NCI-H2029 treated with DMSO at 0.1 percent for 48 hours (cell line): ENCODE measurements at regions not wholly inside any gene's neighbourhood (a gene's known extent, or its start where the extent isn't known, plus 50 kb on each side); places are given as distances from the start of the nearest gene placed in this dataset.
"Not testable (repeated sequence)": the region's sequence is repeated elsewhere in the genome, so short reads cannot be mapped to it uniquely, and the experiment has no call there.

ENCODE experiments used
- DNase-seq: peaks from one replicate; lab custom pipeline; 2025; lab: John Stamatoyannopoulos, UW

DNA sequence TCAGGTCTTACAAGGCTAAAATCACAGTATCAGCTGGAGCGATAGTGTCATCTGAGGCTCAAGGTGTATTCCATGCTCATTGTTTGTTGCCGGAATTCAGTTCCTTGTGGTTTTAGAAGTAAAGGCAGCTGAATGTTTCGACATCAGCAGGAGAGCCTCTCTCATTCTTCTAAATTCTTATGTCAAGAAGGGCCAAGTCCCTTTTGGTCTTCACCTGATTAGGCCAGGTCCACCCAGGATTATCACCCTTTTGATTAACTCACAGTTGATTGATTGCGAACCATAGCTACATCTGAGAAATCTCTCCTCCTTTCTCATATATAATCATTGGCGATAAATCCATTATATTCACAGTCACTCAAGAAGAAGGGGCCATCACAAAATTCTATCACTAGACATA, 806.7 kb upstream of the PRMT6 start:
- no peak for DNase-seq

DNA sequence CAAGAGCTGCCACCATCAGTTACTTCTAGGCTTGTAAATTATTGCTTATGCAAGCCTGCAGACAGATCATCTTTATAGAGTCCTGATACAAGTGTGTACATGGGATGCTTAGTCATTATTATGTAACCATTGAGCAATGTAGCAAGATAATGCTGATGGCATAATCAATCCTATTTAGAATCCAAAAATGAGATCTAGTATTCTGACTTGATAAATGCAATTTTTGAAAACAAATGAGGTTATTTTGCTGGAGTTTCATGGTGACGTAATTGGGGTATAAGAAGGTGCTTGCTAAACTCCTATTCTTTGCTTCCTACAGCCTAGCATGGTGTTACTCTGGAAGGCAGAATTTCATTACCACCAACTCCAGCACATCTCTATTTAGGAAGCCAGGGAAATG, 801.7 kb upstream of the PRMT6 start:
- no peak for DNase-seq

DNA sequence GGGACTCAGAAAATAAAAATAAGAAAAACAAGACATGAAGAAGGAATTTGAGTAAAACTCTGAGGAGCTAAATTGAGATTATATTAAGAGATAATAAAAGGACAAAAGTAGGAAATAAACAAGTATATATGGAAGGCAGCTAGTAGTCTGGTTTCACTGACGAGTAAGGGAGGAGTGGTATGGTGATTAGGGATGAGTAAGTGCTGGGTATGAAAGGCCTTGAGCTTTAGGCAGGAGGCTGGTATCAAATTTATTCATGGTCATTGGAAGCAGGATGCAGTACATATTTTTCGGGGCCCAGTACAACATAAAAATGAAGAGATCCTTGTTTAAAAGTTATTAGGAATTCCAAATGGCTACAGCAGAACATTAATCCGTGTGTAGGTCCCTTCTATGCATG, 789.7 kb upstream of the PRMT6 start:
- no peak for DNase-seq

DNA sequence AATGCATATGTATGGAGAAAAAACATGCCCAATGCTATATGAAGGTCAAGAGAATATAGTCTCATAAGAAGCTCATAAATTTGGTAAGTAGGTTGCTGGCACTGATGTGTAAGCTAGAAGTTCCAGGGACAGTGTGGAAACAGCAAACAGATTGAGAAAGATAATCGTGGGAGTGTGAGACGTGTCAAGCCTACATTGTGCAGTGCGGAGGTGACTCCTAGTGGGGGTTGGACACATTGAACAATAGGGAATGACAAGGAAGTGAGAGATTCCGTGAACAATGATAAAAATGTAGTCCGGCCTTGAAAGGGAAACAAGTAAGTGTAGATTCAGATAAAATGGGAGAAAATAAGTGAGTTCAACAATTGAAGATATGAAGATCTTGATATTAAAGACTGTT, 788.4 kb upstream of the PRMT6 start:
- DNase-seq: peak; percentile 6

DNA sequence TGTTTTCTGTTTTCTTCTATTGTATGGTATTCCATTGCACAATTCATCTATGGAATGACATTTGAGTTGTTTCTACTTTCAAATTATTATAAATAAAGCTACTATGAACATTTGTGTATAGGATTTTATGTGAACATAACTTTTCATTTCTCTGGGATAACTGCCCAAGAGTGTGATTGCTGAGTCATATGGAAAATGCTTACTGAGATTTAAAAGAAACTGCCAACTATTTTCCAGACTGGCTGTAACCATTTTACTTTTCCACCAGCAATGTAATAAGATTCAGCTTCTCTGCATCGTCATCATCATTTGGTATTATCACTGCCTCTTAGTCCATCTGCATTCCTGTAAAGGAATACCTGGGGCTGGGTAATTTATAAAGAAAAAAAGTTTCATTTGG, 779.6 kb upstream of the PRMT6 start:
- DNase-seq: no peak

DNA sequence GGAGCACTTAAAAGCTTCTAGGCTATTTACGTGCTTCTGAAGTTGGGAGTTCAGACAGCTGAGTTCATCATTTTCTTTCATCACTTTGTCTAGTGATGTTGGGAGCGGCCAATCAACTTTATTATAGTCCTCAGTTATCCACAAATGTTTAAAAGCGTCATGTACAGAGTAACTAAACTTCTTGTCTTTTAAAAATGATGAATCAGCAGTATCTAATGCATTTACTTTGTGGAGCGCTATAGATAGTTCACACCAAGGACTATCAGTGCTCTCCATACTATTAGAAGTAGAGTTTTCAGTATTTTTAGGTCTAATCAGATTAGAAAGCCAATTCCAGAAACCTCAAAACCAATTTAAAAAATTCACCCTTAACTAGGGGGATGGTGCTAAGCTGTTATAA, 778.7 kb upstream of the PRMT6 start:
- no peak for DNase-seq

DNA sequence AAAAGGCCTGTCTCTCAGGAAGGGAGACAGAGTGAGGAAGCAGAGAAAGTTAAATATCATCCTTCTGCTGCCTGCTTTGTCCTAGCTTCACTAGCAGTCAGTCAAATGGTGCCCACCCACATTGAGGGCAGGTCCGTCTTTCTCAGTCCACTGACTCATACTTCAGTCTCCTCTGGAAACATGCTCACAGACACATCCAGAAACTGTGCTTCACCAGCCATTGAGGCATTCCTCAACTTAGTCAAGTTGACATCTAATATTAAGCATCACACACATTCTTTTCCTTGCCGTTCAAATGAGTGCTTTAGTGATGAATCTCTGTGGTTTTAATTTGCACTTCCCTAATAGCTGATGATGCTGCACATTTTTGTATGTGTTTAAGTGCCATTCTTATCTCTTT, 777.8 kb upstream of the PRMT6 start:
- DNase-seq: no peak

DNA sequence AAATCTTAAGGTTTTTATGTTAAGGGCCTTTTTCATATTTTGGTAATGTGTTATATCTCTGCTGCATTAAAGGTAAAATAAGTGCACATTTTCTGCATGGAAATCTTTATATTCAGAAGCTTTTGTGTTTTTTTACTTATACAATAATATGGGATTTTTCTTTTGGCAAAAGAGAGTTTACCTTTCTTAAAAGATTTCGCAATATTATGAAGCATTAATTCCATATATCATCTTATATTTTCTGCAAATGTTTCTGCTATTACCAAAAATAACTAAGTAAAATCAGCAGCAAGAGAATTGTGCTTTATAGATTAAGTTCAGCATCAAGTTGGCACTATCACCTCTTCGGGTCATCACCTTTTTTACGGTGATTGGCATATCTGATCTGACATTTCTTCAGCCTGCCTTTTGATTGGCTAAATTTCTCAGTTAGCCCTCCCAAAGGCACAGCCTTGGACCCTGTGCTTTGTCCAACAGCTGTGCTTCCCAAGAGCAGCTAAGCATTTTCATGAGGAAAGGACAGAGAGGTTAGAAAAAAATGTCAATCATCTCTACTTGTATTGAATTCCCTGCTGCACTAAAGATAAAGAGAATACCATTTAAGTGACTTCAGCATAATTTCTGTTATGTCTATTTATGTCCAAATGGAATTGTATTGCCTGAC, 767.1 kb upstream of the PRMT6 start:
- no peak for DNase-seq

DNA sequence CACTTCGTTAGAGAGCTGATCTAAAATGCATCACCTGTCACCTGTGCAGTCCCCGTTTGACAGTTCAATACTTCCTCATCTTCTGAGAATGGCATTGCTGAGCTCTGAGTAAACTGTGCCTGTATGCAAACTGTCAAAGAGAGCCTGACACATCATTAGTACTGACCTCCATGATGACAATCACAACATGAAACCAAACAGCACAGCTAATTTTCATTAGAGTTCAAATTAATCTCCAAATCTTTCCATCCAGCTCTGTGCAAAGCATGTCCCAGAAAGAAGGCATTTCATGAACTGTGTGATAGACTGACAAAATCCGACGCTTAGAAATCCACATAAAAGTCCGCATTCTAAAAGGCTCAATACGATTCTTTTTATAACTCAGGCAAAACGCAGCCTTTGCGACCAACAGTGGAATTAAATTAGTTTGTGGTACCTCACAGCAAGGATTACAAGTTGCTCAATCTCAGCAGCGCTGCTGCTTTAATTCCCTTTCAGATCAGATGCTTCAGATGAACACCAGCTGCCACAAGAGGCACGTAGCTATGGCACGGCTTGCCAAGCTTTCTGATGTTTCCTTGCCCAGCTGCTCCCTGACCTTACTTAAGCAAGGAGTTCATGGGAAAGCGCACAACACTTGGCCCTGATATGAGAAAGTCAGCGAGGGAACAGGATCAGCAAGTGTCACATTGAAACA, 765.5 kb upstream of the PRMT6 start:
- no peak for DNase-seq

DNA sequence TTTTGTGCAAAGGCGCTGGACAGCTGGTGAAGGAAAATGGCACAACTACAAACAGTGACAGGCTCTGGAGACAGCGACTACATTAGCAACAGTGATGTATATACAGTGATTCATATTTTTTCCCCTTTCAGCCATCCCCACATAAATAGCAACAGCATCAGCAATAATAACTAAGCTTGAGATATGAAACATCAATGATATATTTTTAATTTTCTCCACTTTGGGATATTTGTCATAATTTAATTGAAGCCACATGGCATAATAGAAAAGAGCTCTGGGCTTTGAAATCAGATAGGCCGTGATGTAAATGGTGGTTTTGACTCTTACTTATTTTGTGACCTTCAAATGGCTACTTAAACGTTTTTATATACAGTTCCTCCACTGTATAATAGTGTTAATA, 764.3 kb upstream of the PRMT6 start:
- no peak for DNase-seq

DNA sequence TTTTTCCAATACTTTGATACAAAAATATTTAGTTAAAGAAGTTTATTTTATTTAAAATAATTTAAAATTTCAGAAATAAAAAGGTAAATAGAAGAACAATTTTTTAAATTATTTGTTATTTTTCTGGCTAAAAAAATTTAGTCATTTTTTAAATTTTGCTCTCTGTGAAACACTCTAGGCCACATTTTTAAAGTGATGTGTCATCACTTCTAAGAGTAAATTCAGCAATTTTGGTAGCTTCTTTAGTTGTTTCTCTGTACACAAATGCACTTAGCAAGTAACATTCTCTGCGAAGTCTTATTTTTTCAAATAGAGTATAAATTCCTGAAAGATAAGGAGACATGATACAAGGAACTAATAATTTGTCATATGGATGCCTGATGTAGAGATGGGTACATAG, 760.0 kb upstream of the PRMT6 start:
- DNase-seq: no peak

DNA sequence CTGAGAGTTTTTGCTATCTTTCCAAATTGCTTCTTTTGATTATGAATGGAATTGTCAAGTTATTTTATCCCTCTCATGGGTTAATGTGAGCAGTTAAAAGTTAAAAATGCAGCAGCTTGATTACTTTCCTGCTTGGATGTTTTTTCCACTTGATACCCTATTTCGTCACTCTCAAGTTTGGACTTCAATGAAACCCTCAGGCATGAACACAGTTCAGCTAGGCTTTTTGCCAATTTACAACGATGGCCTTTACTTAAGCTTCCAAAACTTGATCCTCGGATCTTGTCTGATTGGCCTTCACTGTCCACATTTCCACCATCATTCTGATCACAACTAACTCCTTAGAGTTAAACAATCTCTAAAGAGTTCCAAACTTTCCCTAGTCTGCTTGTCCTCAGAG, 752.4 kb upstream of the PRMT6 start:
- DNase-seq: no peak

DNA sequence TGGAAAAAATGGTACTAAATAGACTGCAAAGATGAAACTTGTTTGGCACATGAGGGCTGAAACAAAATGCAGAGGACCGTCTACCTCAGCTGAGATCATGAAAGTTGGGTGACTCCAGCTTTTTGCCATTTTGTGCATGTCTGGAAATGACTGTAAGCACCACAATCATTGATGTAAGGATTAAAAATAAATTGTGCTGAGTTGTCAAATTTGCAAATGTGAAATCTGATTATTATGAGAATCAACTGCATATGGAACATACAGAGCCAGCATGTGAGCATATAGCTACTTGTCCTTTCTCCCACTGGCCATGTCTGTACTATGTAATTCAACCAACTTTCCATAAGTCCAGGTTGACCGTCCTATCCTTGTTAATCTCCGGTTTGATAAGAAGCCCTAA, 736.9 kb upstream of the PRMT6 start:
- DNase-seq: no peak

DNA sequence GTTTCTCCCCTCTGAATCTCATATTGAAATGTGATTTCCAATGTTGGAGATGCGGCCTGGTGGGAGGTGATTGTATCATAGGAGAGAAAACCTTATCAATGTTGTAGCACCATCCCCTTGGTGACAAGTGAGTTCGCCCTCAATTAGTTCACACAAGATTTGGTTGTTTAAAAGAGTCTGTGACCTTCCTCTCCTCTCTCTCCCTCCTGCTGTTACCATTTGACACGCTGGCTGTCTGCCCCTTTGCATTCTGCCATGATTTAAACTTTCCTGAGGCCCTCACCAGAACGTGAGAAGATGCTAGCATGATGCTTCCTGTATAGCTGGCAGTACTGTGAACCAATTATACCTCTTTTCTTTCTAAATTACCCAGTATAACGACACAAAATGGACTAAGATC, 730.9 kb upstream of the PRMT6 start:
- DNase-seq: no peak

DNA sequence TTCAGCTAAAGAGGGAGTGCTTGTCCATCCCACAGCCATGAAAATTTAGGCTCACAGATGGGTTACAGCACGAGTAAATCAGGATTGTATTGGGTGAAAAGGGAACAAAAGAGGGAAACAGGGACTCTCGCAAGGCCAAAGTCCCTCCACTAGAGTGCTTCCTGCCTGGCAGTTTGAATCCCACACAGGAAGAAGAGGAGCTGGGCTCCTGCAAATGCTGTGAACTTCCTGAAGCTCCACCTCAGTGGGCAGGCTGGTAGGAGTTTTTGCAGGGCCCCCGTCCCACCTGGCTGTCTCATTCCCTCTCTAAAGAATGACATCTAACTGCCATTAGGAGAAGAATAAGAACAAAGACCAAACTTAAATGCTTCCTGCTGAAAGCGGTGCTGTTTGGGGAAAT, 712.0 kb upstream of the PRMT6 start:
- DNase-seq: no peak

DNA sequence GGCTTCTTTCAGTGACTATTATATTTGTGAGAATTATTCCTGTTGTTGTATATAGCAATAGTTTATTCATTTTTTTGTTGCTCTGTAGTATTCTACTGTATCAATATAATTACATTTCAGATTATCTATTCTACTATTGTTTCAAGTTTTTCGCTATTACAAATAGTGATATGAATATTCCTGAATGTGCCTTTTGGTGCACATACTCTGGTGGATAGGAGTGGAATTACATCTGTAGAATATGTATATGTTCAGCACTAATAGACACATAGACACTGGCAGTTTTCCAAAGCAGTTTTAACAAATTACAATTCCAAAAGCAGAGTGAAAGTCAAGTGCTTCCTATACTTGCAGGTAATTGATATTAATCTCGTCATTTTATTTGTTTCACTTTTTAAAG, 696.2 kb upstream of the PRMT6 start:
- no peak for DNase-seq

DNA sequence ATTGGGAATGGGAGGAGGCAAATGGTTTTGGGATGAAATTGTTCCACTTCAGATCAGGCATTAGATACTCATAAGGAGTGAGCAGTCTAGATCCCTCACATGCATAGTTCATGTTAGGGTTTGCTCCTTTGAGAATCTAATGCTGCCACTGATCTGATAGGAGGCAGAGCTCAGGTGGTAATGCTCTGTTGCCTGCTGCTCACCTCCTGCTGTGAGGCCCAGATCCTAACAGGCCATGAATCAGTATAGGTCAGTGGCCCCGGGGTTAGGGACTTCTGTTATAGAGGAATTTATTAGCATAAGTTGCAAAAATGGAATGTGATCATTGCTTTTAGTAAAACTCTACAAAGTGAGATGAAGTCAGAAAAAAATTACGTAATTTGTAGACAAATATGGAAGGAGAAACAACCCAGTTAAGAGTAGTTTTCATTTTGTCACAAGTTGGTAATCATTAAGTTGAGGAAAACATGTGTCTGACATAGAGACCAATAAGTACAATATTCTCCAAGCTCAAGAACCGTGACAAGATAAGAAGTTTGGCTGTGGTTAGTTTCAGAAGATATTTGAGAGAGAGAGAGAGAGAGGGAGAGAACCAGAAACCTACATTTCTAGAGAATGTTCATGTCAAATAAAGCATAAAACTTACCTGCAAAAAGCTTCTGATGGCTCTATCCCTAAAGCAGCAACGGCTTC, 689.7 kb upstream of the PRMT6 start:
- no peak for DNase-seq

DNA sequence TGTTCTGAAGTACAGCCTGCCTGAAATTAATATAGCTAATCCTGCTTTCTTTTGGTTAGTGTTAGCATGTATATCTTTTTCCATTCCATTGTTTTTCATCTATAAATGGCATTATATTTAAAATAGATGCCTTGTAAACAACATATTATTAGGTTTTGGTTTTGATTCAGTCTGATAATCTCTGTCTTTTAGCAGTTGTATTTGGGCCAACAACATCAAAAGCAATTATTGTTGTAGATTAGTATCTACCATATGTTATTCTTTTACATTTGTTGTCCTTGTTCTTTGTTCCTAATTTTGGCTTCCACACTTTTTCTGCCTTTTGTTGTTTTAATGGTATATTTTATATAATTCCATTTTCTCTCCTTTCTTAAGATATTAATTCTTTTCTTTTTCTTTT, 678.2 kb upstream of the PRMT6 start:
- DNase-seq: no peak

DNA sequence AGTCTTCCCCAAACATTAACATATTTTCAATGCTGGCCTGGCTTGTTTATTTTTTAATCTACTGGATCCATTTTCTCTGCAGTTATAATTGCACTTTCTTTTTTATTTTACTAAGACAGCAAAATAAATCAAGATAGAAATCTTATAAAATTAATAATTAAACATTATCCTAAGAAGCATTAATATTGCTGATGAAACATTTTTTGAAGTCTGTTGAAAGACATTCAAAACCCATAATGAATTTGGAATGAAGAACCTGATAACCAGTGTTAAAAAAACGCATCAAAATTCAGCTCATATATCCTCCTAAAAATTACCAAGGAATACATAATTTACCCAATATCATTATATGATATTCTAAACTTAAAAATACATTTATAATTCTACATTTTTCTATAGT, 675.7 kb upstream of the PRMT6 start:
- DNase-seq: no peak

DNA sequence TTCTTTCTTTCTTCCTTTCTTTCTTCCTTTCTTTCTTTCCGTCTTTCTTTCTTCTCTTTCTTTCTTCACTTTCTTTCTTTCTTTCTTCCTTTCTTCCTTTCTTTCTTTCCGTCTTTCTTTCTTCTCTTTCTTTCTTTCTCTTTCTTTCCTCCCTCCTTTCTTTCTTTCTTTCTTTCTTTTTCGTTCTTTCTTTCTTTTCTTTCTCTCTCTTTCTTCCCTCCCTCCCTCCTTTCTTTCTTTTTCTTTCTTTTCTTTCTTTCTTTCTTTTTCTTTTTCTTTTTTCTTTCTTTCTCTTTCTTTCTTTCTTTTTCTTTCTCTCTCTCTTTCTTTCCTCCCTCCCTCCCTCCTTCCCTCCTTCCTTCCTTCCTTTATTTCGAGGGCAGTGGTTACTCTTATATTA, 667.3 kb upstream of the PRMT6 start:
- not testable (repeated sequence) for DNase-seq

DNA sequence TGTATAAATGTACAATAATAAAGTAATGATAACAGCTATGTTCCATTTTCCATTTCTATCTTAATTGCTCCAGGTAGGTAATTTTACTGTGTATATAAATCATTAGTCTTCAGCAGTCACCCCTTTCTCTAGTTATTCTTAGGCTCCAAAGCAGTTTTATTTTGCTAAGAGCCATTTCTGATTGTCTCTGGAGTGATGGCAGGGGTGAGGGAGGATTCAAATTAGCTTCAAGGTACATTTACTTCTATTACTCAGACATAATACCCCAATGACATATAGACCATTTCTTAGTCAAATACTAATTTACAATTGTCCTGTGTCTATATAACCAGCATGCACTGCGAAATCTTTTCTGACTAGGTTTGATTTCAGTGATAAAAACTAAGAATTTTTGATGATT, 663.4 kb upstream of the PRMT6 start:
- DNase-seq: no peak

DNA sequence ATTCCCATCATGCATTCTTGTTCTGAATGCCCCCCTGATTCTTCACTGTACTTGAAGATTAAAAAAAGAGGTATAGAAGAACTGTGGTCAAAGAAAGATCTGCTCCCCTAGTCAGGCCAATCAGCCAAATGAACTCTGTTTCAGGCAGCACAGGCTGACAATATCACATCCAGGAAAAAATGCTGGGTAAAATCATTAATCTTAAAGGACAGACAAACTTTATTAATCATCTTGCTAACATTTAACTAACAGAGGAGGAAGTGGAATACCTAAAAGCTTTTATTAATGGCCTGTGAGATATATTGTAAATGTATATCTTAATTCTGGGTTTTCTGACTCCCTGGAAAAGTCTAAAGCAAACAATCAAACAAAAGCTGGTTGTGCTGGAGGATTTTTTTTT, 660.5 kb upstream of the PRMT6 start:
- no peak for DNase-seq

DNA sequence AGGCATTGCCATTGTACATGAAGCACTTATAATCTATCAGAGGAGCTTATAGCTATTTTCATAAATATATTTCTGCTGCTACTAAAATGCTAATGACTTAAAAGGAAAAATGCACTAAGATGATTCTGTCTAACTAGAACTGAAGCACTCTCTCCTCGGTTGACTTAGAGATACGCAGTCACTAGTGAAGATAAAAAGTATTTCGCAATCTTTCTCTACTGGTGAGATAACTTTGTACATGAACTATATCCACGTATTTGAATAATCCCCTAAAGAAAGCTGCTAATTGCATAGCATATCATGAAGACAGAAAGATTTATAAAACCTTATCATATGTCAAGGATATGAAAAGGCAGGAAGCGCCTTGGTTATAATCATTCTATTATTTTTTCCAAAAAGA, 658.1 kb upstream of the PRMT6 start:
- no peak for DNase-seq

DNA sequence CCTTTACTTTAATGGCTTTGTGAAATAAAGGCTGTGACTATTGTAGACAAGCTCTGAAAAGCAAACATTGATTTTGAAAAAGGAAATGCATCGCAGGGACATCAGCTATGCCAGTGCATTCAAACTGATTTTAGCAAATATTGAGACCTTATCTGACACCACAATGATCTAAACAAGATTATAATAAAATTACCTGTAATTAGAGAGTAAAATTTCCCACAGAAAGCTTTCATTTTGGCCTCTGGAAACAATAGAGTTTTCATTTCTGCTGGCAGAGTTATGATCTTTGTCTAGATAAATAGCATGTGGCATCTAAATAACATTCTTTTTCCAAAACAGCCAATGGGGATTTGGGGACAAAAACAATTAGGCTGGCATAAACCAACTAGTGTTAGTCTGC, 650.4 kb upstream of the PRMT6 start:
- DNase-seq: no peak
